ENCODE measurements at regions not wholly inside any gene's neighbourhood (a gene's known extent, or its start where the extent isn't known, plus 50 kb on each side); places are given as distances from the start of the nearest gene placed in this dataset.

DNA sequence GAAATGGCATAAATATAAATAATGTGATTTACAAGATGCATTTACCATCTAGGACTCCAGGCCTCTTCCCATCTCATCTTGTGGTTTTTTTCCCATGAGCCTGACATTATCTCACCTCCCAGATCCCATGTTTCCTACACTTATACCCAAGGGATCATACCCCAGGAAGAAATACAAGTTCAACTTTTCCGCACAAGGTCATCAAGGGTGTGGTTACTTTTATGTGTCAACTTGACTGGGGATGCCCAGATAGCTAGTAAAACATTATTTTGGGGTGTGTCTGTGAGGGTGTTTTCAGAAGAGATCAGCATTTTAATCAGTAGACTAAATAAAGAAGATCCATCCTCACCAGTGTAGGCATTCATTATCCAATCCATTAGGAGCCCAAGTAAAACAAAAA lies 176.3 kb upstream of the TNFAIP3 start:
- TF ChIP-seq, protein P1, sequence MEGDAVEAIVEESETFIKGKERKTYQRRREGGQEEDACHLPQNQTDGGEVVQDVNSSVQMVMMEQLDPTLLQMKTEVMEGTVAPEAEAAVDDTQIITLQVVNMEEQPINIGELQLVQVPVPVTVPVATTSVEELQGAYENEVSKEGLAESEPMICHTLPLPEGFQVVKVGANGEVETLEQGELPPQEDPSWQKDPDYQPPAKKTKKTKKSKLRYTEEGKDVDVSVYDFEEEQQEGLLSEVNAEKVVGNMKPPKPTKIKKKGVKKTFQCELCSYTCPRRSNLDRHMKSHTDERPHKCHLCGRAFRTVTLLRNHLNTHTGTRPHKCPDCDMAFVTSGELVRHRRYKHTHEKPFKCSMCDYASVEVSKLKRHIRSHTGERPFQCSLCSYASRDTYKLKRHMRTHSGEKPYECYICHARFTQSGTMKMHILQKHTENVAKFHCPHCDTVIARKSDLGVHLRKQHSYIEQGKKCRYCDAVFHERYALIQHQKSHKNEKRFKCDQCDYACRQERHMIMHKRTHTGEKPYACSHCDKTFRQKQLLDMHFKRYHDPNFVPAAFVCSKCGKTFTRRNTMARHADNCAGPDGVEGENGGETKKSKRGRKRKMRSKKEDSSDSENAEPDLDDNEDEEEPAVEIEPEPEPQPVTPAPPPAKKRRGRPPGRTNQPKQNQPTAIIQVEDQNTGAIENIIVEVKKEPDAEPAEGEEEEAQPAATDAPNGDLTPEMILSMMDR (IDR thresholded peaks at IDR 0.05; ENCODE audit: unreplicated experiment), result no peak
- H3K4me3 Mint-ChIP-seq (ENCODE audit: unreplicated experiment), result no peak overlapping the region
- intact Hi-C loops (cut with micrococcal nuclease), result no loop called here
- no peak for DNase-seq (ENCODE audit: unreplicated experiment)
- H3K27me3 Mint-ChIP-seq (ENCODE audit: insufficient read depth, unreplicated experiment), result no peaks in the 10 kb centered on the region
- no peak overlapping the region for H3K27ac Mint-ChIP-seq (ENCODE audit: low read depth, unreplicated experiment)
- ChIA-PET POLR2A (interaction anchor here (0.5 kb wide), 1 partner anchor 371 kb away, joined by 3 read pairs; no protein-coding TSS in a partner anchor), CTCF (interaction anchor here (1.3 kb wide), 1 partner anchor 176 kb away, joined by 3 read pairs; the partner anchor contains the start of gene TNFAIP3)
- H3K4me1 Mint-ChIP-seq (ENCODE audit: insufficient read depth, unreplicated experiment), result no peaks in the 10 kb centered on the region
- no TSS peak for BruUV-seq (replicated peaks)
- H3K9me3 Mint-ChIP-seq (ENCODE audit: unreplicated experiment), result no peaks in the 10 kb centered on the region
- no peaks in the 10 kb centered on the region for H3K36me3 Mint-ChIP-seq (ENCODE audit: insufficient read depth, unreplicated experiment)

DNA sequence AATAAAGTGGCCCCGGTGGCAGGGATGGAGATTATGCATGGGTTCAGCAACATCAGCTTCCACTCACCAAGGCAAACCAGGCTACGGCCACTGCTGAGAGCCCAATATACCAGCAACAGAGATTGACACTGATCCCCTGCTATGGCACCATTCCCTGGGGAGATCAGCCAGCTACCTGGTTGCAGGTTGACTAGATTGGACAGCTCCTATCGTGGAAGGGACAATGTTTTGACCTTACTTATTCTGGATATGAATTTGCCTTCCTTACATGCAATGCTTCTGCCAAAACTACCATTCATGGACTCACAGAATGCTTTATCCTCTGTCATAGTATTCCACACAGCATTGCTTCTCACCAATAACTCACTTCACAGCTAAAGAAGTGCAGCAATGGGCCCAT lies 174.8 kb upstream of the TNFAIP3 start:
- Mint-ChIP-seq H3K27me3 (ENCODE audit: insufficient read depth, unreplicated experiment) (no peaks in the 10 kb centered on the region), H3K36me3 (ENCODE audit: insufficient read depth, unreplicated experiment) (no peaks in the 10 kb centered on the region), H3K9me3 (ENCODE audit: unreplicated experiment) (no peaks in the 10 kb centered on the region), H3K4me3 (ENCODE audit: unreplicated experiment) (no peak overlapping the region), H3K27ac (ENCODE audit: low read depth, unreplicated experiment) (no peak overlapping the region), H3K4me1 (ENCODE audit: insufficient read depth, unreplicated experiment) (no peaks in the 10 kb centered on the region)
- no TSS peak for BruUV-seq (replicated peaks)
- DNase-seq (ENCODE audit: unreplicated experiment), result no peak
- intact Hi-C loops (cut with micrococcal nuclease), result no loop called here
- CTCF ChIA-PET, result no interaction called here
- POLR2A ChIA-PET, result no interaction called here
- TF ChIP-seq, protein P1 (IDR thresholded peaks at IDR 0.05; ENCODE audit: unreplicated experiment), result no peak

DNA sequence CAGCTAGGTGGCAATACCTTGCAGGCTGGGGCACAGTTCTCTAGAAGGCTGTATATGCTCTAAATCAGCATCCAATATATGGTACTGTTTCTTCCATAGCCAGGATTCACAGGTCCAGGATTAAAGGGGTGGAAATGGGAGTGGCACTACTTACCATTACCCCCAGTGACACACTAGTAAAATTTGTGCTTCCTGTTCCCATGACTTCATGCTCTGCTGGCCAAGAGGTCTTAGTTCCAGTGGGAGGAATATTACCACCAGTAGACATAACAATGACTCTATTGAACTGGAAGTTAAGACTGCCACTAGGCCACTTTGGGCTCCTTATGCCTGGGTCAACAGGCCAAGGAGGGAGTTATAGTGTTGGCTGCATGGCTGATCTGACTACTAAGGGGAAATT lies 174.3 kb upstream of the TNFAIP3 start:
- intact Hi-C loops (cut with micrococcal nuclease), result no loop called here
- ChIA-PET CTCF (no interaction called here), POLR2A (no interaction called here)
- Mint-ChIP-seq H3K27ac (ENCODE audit: low read depth, unreplicated experiment) (no peak overlapping the region), H3K4me1 (ENCODE audit: insufficient read depth, unreplicated experiment) (no peaks in the 10 kb centered on the region), H3K36me3 (ENCODE audit: insufficient read depth, unreplicated experiment) (no peaks in the 10 kb centered on the region), H3K9me3 (ENCODE audit: unreplicated experiment) (no peaks in the 10 kb centered on the region), H3K4me3 (ENCODE audit: unreplicated experiment) (no peak overlapping the region), H3K27me3 (ENCODE audit: insufficient read depth, unreplicated experiment) (no peaks in the 10 kb centered on the region)
- BruUV-seq (replicated peaks), result no TSS peak
- TF ChIP-seq, protein P1 (IDR thresholded peaks at IDR 0.05; ENCODE audit: unreplicated experiment), result no peak
- no peak for DNase-seq (ENCODE audit: unreplicated experiment)

DNA sequence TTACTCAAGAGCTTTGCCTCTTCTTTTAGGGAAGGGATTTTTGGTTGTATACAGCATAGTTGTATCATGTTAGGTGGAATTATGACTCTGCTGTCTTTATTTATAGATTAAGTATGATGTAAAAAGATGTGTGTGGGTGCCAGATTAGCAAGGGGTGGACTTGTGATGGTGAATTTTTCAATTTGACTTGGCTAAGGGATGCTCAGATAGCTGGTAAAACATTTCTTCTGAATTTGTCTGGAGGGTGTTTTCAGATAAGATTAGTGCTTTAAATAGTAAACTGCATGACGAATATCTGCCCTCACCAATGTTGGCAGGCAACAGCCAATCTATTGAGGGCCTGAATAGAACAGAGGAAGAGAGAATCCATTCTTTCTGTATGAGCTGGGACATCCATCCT lies 173.3 kb upstream of the TNFAIP3 start:
- ChIA-PET CTCF (interaction anchor here (0.6 to 1.0 kb wide), 5 partner anchors 9 to 251 kb away, joined by 3 to 4 read pairs (median 3); no protein-coding TSS in a partner anchor), POLR2A (interaction anchor here (0.6 to 0.7 kb wide), 2 partner anchors 172 to 1252 kb away, joined by 3 read pairs; no protein-coding TSS in a partner anchor)
- Mint-ChIP-seq H3K27me3 (ENCODE audit: insufficient read depth, unreplicated experiment) (no peaks in the 10 kb centered on the region), H3K4me1 (ENCODE audit: insufficient read depth, unreplicated experiment) (no peaks in the 10 kb centered on the region), H3K27ac (ENCODE audit: low read depth, unreplicated experiment) (no peak overlapping the region), H3K4me3 (ENCODE audit: unreplicated experiment) (no peak overlapping the region), H3K9me3 (ENCODE audit: unreplicated experiment) (no peaks in the 10 kb centered on the region), H3K36me3 (ENCODE audit: insufficient read depth, unreplicated experiment) (no peaks in the 10 kb centered on the region)
- BruUV-seq (replicated peaks), result no TSS peak
- no peak for DNase-seq (ENCODE audit: unreplicated experiment)
- TF ChIP-seq, protein P1 (IDR thresholded peaks at IDR 0.05; ENCODE audit: unreplicated experiment), result no peak
- intact Hi-C loops (cut with micrococcal nuclease), result no loop called here

Measured in MCF 10A (cell line).